MCF 10A (cell line): ENCODE measurements at regions not wholly inside any gene's neighbourhood (a gene's known extent, or its start where the extent isn't known, plus 50 kb on each side); places are given as distances from the start of the nearest gene placed in this dataset.

Experiments
- BruUV-seq: library from RNA; stranded (reverse); fragments of 400-500 nt; replicated peaks from 2 replicates; lab custom pipeline; 2021; lab: Mats Ljungman, UMichigan
- CTCF ChIA-PET: fragments of 300-600 bp; sonication (Branson Sonifier 250); formaldehyde crosslinking; extraction: SDS; loops from one replicate; lab custom pipeline; 2021; ENCODE audit warnings: antibody characterized with exemption, inconsistent platforms; lab: Yijun Ruan, JAX
- POLR2A ChIA-PET: fragments of 300-600, 350-650 bp; sonication (Branson Sonifier 250); formaldehyde crosslinking; extraction: SDS; loops from one replicate; lab custom pipeline; 2020; ENCODE audit warnings: antibody characterized with exemption, inconsistent platforms; lab: Yijun Ruan, JAX
- DNase-seq: peaks from one replicate; pipeline ENCODE4 v3.0.0-alpha.2; 2018; ENCODE audit not compliant: unreplicated experiment
- H3K27ac Mint-ChIP-seq: one replicate; pipeline ENCODE4 v1.8.0; 2022; ENCODE audit warnings: mild to moderate bottlenecking, low read depth, mixed read lengths; ENCODE audit not compliant: unreplicated experiment
- H3K27me3 Mint-ChIP-seq: one replicate; pipeline ENCODE4 v1.8.0; 2022; ENCODE audit warnings: mixed read lengths; ENCODE audit not compliant: insufficient read depth, unreplicated experiment
- H3K36me3 Mint-ChIP-seq: one replicate; pipeline ENCODE4 v1.8.0; 2022; ENCODE audit warnings: mild to moderate bottlenecking, moderate library complexity, mixed read lengths; ENCODE audit not compliant: insufficient read depth, unreplicated experiment
- H3K4me1 Mint-ChIP-seq: one replicate; pipeline ENCODE4 v1.8.0; 2022; ENCODE audit warnings: mixed read lengths; ENCODE audit not compliant: insufficient read depth, unreplicated experiment
- H3K4me3 Mint-ChIP-seq: one replicate; pipeline ENCODE4 v1.8.0; 2022; ENCODE audit warnings: mild to moderate bottlenecking, moderate library complexity, mixed read lengths; ENCODE audit not compliant: unreplicated experiment
- H3K9me3 Mint-ChIP-seq: one replicate; pipeline ENCODE4 v1.8.0; 2022; ENCODE audit warnings: mixed read lengths; ENCODE audit not compliant: unreplicated experiment
- CTCF ChIP-seq: fragments of 200-600 bp; IDR thresholded peaks from one replicate; pipeline ENCODE4 v1.8.0; 2022; ENCODE audit warnings: antibody characterized with exemption, mild to moderate bottlenecking; ENCODE audit not compliant: unreplicated experiment
- intact Hi-C: fragments of 100-400 bp; cut with micrococcal nuclease; formaldehyde crosslinking; loops from 2 replicates; pipeline ENCODE4 v1.14.1; 2022

- no peaks in the 10 kb centered on the region for H3K27me3 Mint-ChIP-seq
- TF ChIP-seq CTCF: no peak
- no peak overlapping the region for H3K4me3 Mint-ChIP-seq
- BruUV-seq: no TSS peak
- intact Hi-C loops: no loop called here
- H3K27ac Mint-ChIP-seq: no peak overlapping the region
- no peaks in the 10 kb centered on the region for H3K36me3 Mint-ChIP-seq
- no peak for DNase-seq
- ChIA-PET CTCF (no interaction called here), POLR2A (no interaction called here)
- no peaks in the 10 kb centered on the region for H3K9me3 Mint-ChIP-seq
- H3K4me1 Mint-ChIP-seq: no peaks in the 10 kb centered on the region
These were observed 480.4 kb upstream of the TRIB2 start for GRCh38 chr2:12236136-12236844.

DNA sequence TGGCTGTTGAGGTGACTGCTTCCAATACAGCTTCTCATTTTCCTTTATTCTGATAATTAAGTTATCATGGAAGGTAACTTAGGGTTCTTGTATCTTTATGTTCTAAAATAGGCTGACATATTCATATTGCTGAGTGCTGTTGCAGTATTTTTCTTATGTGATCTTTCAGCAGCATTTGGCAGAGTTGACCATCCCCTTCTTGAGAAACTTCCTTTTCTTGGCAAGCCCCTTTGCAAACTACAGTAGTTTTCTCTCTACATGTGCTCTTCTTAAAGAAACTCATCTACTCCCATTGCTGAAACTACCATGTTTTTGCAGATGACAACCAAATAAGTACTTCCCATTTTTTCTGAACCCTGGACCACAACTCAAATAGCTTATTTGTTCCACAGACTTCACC, 476.5 kb upstream of the TRIB2 start:
- POLR2A ChIA-PET: no interaction called here
- H3K36me3 Mint-ChIP-seq: no peaks in the 10 kb centered on the region
- CTCF ChIA-PET: no interaction called here
- no peak overlapping the region for H3K27ac Mint-ChIP-seq
- no peak for TF ChIP-seq CTCF
- no peak for DNase-seq
- H3K4me3 Mint-ChIP-seq: no peak overlapping the region
- H3K27me3 Mint-ChIP-seq: no peaks in the 10 kb centered on the region
- BruUV-seq: no TSS peak
- H3K9me3 Mint-ChIP-seq: peaks cover 10% of the 10 kb centered on the region
- H3K4me1 Mint-ChIP-seq: no peaks in the 10 kb centered on the region
- intact Hi-C loops: no loop called here

GRCh38 chr2:12243381-12243780, 473.4 kb upstream of the TRIB2 start:
- Mint-ChIP-seq H3K4me1 (no peaks in the 10 kb centered on the region), H3K4me3 (no peak overlapping the region), H3K27me3 (no peaks in the 10 kb centered on the region), H3K27ac (no peak overlapping the region), H3K36me3 (no peaks in the 10 kb centered on the region), H3K9me3 (peaks cover 10% of the 10 kb centered on the region)
- POLR2A ChIA-PET: no interaction called here
- intact Hi-C loops: no loop called here
- CTCF ChIA-PET: interaction anchor here (0.5 to 0.6 kb wide), 2 partner anchors 377 to 606 kb away, joined by 3 read pairs; no protein-coding TSS in a partner anchor
- no peak for TF ChIP-seq CTCF
- DNase-seq: no peak
- no TSS peak for BruUV-seq

- Mint-ChIP-seq H3K27me3 (no peaks in the 10 kb centered on the region), H3K27ac (no peak overlapping the region), H3K9me3 (peaks cover 10% of the 10 kb centered on the region), H3K4me3 (no peak overlapping the region), H3K4me1 (no peaks in the 10 kb centered on the region), H3K36me3 (no peaks in the 10 kb centered on the region)
- no TSS peak for BruUV-seq
- CTCF ChIA-PET: no interaction called here
- POLR2A ChIA-PET: no interaction called here
- no peak for DNase-seq
- no peak for TF ChIP-seq CTCF
- intact Hi-C loops: no loop called here
These were observed 472.7 kb upstream of the TRIB2 start for GRCh38 chr2:12244070-12244469.
